Activated naive CD4-positive, alpha-beta T cell treated with Interleukin-2 at 50 U/mL for 16 hours (primary cell): ENCODE measurements at regions not wholly inside any gene's neighbourhood (a gene's known extent, or its start where the extent isn't known, plus 50 kb on each side); places are given as distances from the start of the nearest gene placed in this dataset.
"Not testable (repeated sequence)": the region's sequence is repeated elsewhere in the genome, so short reads cannot be mapped to it uniquely, and the experiment has no call there.

Source experiments
- DNase-seq: peaks from one replicate; pipeline ENCODE4 v3.0.0-alpha.2; 2020

DNA sequence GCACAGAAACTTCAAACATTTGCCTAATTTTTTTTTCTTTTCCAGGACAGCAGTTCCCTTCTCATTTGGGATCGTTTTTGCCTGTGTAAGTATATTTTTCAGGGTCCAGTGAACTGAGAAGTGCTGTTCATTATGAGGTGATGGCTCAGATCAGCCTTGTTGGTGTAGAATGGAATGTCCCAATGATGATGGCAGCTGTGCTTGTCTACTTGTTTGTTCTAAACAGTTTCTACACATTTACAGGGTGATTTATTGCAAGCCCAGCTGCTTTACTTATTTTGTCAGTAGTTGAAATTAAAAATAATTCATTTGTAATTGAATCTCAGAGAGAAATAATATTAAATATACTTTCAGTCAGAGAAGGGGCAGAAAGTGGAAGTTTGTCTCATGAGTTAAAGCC, 337.6 kb upstream of the SEMA6A start:
- no peak for DNase-seq

- no peak for DNase-seq
Measured at GRCh38 chr5:116911074-116911473, 336.5 kb upstream of the SEMA6A start.

DNA sequence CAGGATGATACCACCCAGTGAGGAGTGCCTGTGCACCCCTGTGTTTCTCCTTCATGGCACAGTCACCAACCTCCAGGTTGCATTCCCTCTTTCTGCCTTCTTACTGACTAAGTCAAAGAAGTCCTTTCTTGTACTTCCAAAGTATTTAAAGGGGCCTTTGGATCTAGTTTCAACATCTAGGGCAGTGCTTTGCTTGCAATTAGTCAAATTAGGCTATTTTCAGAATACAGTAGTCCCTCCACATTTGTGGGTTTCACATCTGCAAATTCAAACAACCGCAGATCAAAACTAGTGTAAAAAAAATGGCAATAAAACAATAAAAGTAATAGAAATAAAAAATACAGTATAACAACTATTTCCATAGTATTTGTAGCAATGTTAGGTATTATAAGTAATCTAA, 333.9 kb upstream of the SEMA6A start:
- DNase-seq, result no peak

- DNase-seq, result no peak
Measured at GRCh38 chr5:116905885-116906284, 331.3 kb upstream of the SEMA6A start.

GRCh38 chr5:116900793-116901192, 326.2 kb upstream of the SEMA6A start:
- DNase-seq, result no peak

- DNase-seq, result no peak
Measured at GRCh38 chr5:116898917-116899316, 324.3 kb upstream of the SEMA6A start.

DNA sequence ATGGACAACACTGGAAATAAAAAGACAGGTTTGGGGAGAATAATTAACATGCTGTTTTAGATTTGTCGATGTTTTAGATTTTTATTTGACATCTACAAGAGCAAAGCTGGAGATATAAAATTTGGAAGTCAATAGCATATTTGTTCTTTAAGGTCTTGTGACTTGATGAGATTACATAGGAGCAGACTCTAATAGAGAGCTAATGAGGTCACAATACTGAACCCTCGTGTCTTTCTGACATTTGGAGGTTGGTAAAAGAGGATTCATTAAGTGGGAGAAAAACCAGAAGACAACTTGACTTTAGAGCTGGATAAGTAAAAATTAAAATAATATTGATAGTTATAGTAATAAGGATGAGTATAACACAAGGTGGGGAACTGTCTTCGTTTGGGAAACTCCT, 322.7 kb upstream of the SEMA6A start:
- no peak for DNase-seq

GRCh38 chr5:116896001-116896400, 321.4 kb upstream of the SEMA6A start:
- DNase-seq, result no peak

GRCh38 chr5:116892993-116893392, 318.4 kb upstream of the SEMA6A start:
- DNase-seq, result no peak

DNA sequence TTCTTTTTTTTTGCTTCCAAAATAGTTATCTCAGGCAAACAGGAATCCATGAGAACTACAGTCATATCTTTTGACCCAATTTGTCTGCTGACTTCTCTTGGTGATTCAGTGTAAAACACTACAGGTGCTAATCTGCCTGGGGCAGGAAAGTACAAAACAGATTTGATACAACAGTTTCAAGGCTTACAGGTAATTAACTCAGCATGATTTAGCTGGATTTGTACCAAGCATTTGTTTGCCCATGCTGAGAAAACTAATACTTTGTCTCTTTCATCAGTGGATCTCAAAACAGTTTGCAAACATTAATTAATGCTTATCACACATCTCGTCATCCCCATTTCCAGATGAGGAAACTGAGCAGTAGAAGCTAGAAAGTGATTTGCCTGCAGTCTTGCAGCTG, 312.5 kb upstream of the SEMA6A start:
- no peak for DNase-seq

- DNase-seq, result no peak
Measured at GRCh38 chr5:116885825-116886224, 311.2 kb upstream of the SEMA6A start.

GRCh38 chr5:116883875-116884274, 309.3 kb upstream of the SEMA6A start:
- DNase-seq, result no peak

- DNase-seq, result no peak
Measured at GRCh38 chr5:116881921-116882531, 307.4 kb upstream of the SEMA6A start.

DNA sequence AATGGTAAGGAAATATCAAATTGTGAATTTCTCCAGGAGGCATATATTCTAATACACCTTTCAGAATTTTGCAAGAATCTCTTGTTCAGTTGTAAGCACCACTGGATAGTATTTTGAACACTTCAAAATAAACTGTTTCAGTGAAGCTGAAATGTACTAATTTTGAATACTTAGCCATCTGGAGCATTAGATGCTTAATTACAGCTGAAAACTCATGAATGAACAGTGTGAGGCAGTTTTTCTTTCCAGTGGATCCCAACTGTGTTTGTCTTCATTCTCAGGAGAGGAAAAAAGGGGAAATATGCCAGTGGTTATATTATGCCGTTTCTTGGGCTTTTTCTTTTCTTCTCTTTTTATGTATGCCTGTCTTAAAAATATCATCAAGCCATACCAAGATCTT, 306.0 kb upstream of the SEMA6A start:
- no peak for DNase-seq

- no peak for DNase-seq
Measured at GRCh38 chr5:116880150-116880549, 305.5 kb upstream of the SEMA6A start.

- DNase-seq, result no peak
Measured at GRCh38 chr5:116876240-116876840, 301.7 kb upstream of the SEMA6A start.

DNA sequence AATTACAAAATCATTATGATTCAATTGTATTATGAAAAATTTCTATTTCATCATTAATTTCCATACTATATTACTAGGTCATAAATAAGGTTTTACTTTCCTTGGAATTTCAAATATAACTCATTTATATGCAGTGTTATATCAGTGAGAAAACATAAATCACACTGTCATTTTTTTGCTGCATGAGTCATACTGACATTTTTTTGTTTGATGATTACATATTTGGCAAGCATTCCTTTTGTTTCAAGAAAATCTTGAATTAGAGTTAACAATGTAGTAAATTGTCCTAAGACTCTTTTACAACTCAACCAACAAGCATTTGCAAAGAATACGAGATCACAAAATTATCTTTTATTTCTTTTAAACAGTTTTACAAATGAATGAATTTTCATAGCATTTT, 298.4 kb upstream of the SEMA6A start:
- no peak for DNase-seq

DNA sequence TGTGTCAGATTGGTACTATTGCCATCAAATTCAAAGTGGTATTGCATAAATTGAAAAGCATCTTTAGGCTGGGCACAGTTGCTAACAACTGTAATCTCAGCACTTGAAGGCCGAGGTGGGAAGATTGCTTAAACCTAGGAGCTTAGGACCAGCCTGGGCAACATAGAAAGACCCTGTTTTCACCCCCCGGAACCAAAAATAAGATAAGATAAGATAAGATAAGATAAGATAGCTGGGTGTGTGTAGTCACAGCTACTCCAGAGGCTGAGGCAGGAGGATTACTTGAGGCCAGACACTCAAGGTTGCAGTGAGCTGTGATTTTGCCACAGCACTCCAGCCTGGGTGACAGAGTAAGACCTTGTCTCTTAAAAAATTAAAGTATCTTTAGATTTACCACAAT, 297.9 kb upstream of the SEMA6A start:
- DNase-seq, result no peak

- not testable (repeated sequence) for DNase-seq
Measured at GRCh38 chr5:116867825-116868224, 293.2 kb upstream of the SEMA6A start.

- DNase-seq, result no peak
Measured at GRCh38 chr5:116865651-116866050, 291.0 kb upstream of the SEMA6A start.

GRCh38 chr5:116864838-116865190, 290.2 kb upstream of the SEMA6A start:
- no peak for DNase-seq

DNA sequence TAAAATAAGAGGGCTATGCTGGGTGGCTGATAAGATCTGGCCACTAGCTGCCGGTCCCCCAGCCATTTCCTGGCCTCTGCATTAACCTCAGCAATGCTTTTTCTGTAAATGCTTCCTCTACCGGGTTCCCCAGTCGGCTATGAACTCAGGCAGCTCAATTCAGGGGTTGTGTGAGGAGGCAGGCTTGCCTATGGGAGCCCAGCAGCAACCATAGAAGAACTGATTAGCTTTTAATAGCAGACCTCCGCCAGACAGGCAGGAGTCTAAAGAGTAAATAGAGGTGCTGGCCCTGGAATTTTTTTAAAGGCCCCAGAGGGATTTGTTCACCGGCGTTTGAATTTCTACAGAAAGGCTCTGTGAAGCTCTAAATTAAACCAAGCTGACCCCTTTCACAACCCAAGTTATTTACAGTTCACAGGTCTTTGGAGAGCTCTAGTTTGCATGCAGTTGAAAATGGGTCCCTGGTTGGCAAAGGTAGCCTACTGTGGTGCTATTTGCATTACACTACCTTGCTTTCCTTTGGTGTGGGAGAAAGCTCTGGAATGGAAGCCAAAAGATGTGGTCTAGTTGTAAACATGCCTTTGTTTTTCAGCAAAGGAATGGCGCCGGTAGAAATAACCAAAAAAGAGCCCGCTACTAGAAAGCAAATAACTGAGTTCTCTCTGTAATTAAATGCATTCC, 289.7 kb upstream of the SEMA6A start:
- no peak for DNase-seq

GRCh38 chr5:116862632-116863455, 288.2 kb upstream of the SEMA6A start:
- DNase-seq, result no peak

DNA sequence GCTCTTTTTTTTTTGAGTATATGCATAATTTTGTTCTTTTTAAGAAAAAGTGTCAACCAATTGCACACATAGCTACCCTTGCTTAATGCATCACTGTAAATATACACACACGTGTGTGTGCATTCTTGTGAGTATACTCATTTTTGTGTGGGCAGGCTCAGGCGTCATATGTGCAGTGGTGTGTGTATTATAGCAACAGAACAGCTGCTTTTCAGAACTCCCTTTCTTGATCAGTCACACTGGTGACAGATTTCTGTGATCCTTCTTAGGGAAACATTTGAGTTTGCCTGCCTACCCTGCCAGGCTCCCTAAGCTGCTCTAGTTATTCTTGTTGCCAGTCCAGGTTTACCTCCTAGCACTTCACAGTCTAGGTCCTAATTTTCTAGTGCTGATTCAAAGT, 287.0 kb upstream of the SEMA6A start:
- no peak for DNase-seq
